T-helper 1 cell (primary cell): ENCODE measurements at regions not wholly inside any gene's neighbourhood (a gene's known extent, or its start where the extent isn't known, plus 50 kb on each side); places are given as distances from the start of the nearest gene placed in this dataset.

Experiments
- DNase-seq, 5 donors: peaks; one replicate each; pipeline ENCODE4 v3.0.0-alpha.2; 2012 to 2020

DNA sequence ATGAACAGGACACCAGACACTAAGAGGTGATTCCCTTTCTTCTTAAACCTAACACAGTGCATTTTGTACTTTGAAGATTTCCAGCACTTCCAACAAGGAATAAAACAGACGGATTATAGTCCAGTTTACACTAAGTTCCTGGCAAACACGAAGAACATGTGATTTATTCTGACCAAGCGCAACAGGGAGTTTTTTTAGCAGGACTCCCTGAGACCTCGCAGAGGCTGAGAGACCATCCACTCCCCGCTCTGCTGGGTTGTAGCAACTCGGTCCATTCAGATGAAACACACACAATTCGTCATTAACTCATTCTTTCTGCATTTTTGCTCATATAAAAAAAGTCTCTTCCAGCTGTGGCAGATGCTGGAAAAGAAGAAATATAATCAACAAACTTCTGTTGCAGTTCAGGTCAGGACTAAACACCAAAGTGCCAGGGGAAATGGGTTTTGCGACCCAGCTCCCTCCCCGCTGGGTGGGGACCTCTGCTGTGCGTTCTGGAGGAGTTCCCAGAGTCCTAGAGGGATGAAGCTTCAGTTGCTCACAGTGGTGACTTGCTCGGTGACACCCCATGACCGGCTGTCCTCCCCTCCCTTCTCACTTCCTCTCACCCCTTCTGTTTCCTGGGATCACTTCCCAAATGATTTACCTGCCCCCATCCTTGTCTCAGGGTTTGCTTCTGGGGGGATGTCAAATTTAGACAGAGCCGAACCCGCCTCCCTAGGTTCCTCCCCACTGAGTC, 52.5 kb downstream of the KCNF1 start:
- no peak for DNase-seq

DNA sequence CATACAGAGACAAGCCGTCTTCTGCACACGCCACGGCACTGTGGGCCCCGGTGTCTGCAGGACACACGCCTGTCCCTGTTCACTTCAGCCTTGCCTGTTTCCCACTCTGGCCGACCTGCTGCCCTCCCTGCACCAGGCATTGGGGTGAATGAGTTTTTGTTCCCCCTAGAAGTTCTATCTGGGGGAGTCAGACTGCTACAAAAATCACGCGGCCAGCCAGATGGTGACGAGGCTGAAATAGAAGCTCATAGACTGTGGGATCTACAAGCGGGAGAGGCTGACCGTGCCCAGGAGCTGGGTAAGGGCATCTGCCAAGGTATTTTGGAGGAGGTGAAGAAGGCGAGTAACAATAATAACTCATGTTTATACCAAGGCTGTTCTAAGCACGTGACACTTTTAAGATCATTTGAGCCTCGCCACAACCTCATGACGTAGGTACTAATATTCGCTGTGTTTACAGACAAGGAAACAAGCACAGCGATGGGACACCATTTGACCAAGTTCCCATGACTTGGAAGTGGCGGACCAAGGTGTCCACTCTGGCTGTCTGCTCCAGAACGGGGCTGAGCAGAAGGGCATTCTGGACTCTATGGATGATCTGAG, 53.6 kb downstream of the KCNF1 start:
- no peak for DNase-seq

DNA sequence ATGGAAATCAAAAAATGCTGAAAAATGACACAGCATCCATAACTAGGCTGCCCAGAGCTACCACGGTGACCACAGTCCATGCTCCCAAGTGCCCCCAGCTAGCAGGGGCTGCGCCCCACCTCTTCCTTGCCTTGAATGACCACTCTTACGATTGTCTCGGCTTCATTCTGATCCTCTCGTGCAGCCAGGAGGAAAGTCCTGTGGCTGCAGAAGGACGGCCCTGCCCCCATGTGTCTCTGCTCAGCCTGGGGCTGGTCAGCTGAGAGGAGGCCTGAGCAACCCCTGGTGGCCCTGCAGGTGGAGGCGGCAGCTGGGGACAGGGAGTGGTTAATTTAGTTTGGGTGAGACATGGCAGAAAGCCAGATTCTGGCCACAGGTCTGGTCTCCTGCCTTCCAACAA, 54.3 kb downstream of the KCNF1 start:
- DNase-seq: no peak

DNA sequence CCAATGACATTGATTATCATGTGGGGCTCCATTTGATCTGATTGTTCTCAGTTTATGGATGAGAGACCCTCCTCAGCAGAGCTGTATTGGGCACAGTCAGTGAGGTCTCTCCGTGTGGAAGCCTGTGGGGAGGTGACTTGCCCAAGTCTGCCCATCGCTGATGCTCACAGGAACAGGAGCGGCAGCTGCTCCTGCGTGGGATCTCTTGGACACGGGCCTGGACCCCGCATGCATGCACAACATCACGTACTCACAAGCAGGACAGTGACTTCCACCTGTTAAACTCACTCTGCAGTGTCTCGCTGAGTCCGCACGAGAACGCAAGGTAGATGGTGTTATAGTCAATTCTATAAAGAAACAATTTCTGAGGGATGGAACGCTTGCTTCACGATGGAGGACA, 55.0 kb downstream of the KCNF1 start:
- no peak for DNase-seq

DNA sequence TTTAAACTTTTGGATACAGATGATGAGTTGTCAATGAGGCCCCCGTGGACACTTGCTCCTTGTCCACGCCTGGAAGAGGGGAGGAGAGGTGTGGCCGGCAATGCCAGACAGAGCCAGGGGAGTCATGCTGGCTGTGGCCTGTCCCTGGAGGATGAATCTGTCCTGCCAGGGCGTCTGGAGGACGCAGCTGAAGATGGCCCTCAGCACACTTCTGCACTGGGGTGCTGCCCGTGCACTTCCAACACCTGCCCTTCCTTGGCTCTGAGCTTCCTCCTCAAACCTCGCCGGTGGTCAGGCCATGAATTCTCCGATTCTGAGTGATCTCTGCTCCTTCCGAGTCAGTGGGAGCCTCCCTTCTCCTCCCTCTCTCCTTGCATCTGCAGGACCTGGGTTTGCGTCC, 56.4 kb downstream of the KCNF1 start:
- DNase-seq: no peak

DNA sequence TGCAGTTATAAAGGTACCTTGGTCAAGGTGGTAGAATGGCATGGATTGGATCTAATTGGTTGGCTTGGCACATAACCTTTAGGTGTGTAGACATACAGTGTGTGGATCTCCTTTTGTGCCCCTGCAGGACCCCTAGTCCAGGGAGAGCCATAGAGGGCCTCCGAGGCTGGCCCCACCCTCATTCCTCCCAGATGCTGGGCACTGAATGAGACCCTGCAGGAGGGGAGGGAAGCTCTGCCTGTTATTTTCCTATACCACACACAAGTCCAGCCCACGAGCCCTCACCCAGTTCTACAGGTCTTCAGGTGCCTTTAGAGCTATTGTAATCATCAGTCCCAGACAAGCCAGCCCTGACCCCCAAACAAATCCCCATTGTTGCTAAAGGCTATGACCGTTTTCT, 58.9 kb downstream of the KCNF1 start:
- DNase-seq: no peak

- DNase-seq: no peak
Measured at GRCh38 chr2:10971161-10971887, 59.6 kb downstream of the KCNF1 start.

DNA sequence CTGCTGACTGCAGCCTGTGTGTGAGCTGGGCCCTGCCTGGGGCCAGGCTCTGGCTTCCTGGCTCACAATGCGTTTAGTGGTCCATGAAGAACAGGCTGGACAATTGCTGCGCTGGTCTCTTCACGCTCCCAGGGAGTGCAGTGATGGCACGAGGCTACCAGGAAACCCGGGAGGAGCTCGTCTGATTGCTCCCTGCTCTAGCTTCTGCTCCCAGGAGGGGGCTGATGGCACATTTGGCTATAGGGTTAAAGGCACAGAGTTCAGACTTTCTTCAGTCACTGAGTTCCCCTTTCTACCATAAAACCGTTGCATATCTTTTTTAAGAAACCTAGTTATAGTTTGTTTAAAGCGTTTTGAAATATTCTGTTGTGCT, 60.1 kb downstream of the KCNF1 start:
- DNase-seq: no peak

DNA sequence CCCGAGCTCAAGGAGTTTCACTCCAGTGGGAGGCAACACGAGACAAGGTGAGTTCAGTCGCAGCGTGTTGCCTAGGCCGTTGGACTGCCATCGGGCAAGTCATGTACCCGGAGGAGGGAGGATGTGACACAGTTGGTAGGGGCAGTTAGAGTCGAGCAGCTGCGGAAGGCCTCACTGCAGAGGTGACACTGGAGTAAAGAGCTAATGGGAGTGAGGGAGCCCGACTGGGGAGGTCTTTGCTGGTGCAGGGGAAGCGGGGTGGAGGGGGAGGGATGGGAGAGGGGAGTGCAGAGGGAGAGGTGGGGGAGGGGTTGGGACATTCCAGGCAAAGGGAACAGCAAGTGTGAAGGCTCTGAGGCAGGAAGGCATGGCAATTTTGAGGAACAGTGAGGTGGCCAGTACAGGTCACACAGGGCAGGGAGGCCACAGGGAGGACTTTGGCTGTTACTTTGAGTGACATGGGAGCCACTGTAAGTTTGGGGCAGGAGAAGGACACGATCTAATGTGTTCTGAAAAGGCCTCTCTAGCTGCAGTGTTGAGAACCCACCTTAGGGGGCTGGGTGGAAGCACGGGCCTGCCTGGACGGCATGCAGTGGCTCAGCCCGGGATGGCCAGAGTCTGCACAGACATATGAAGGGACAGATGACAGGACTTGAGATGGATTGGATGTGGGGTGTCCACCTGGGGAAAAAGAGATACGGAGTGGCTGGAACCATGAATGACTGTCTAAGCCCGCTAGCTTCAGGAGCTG, 61.1 kb downstream of the KCNF1 start:
- DNase-seq: no peak

DNA sequence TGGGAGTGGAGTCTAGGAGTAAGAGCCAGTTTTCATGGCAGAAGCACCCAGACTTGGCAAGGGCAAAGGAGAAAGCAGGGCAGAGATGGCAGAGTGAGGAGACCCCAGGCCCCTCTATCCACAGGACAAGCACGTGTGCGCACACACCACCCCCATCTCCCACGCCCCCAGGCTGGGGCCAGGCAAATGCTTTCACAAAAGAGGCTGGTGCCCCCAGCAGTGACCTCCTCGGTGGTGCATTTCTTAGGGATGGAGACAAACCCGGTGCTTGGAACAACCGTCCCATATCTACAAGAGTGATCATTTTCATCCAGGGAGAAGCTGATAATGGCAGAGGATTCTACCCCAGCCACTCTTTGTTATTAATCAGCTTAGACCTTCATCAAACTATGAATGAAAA, 62.0 kb downstream of the KCNF1 start:
- no peak for DNase-seq

GRCh38 chr2:10977003-10977402, 65.3 kb downstream of the KCNF1 start:
- DNase-seq: no peak

DNA sequence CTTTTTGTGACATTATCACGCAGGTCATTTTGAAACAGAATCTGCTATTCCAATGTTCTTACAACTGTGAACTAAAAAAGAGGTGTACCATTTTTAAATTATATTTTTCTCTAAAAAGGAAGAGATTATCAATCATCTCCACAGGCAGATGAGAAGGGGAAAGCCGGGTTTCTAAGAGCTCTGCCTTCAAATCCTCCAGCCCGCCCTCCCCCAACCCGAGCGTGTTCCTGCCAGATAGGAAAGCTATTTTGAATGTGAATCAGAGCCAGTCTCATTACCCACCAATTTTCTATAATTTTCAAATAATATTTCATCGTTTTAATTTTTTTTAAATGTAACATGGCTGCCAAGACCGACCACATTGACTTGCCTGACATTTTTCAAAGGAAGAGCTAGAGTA, 65.9 kb downstream of the KCNF1 start:
- DNase-seq: no peak

- no peak for DNase-seq
Measured at GRCh38 chr2:10978090-10978670, 66.4 kb downstream of the KCNF1 start.

GRCh38 chr2:10980071-10980470, 68.3 kb downstream of the KCNF1 start:
- DNase-seq: no peak

DNA sequence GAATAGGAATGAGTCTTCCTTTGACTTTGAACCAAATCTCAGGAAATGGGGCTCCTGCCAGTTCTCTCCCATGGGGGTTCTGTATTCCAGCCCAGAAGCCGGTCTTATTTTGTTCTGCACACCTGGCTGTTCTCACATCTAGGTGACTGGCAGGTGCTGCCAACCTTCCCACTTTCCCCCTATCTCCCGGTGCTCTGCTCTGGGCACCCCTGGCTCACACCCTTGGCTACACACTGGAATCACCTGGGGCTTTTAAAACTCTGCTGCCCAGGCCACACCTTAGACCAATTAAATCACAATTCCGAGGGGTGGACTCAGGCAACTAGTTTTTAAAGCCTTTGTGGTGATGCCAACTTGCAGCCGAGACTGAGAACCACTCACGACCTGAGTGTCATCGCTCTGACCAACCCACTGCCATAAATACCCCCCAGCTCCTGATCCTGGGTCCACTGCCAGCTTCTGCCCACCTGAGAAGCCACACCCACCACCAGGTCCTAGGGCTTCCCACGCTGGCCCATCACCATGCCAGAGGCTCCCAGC, 69.2 kb downstream of the KCNF1 start:
- DNase-seq: no peak

DNA sequence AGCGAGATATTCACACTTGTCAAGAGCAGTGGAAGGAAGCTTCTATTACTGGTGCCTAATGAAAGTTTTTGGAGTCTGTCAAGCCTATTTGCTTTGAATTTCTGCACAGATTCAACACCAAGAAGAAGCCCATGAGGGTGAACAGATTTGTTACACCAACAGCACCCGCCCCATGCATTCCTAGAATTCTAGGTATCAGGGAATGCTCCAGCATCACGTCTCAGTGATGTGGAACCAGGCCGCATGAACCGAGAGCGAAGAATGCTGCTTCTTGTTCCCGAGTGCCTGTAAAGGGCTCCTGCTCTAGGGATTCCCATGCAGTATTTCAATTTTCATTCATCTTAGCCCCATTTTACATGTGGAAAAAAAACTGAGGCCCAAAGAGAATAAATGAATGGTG, 69.7 kb downstream of the KCNF1 start:
- no peak for DNase-seq

DNA sequence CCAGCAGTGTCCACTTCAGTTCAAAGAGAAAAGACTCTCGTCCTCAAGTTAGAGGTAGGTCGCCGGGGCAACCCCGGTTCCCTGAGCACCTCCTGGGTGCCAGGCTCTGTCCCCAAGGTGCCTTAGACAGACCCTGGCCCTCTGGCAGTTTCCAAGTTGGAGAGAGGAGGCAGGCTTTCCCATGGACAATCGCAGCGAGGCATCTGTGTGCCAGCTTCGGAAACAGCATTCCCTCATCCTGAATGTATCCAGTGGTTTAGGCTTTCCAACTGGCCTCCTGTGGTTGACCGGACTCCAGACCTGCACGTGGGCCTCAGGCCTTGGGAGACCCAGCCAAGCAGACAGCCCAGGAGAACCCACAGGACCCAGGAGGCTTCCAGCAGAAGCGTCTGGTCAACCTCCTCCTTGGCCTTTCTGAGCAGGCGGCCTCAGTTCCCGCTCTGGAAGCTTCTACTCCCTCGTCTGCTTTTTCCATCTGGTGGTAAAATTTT, 70.3 kb downstream of the KCNF1 start:
- DNase-seq: no peak

GRCh38 chr2:10982931-10983701, 71.4 kb downstream of the KCNF1 start:
- DNase-seq: no peak

DNA sequence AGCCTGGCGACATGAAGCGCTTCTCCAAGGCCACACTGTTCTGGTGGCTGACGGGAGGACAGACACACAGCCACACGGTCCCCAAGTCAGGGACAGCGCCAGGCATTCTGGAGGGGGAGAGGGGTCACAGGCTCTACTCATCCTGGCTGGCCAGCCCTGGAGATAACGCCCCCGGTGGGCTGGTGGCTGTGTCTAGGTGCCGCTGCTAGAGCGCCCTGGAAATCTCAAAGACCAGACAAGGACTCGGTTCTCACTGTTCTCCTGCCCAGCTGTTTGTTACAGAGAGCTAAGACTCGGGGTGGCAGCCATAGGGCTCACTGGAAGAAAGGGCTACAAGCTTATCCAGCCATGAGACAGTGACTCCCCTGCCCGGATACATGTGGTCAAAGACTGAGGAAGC, 72.0 kb downstream of the KCNF1 start:
- DNase-seq: no peak

GRCh38 chr2:10984418-10985135, 72.8 kb downstream of the KCNF1 start:
- DNase-seq: no peak

- DNase-seq: no peak
Measured at GRCh38 chr2:10985260-10985659, 73.5 kb downstream of the KCNF1 start.
